GM21723 (cell line): ENCODE measurements at regions not wholly inside any gene's neighbourhood (a gene's known extent, or its start where the extent isn't known, plus 50 kb on each side); places are given as distances from the start of the nearest gene placed in this dataset.
"Not testable (repeated sequence)": the region's sequence is repeated elsewhere in the genome, so short reads cannot be mapped to it uniquely, and the experiment has no call there.

Experiments used
- ATAC-seq: cut with Tn5 transposase; IDR thresholded peaks from one replicate; pipeline ENCODE4 v1.9.1; 2021; ENCODE audit warnings: mild to moderate bottlenecking, moderate library complexity; ENCODE audit not compliant: unreplicated experiment

DNA sequence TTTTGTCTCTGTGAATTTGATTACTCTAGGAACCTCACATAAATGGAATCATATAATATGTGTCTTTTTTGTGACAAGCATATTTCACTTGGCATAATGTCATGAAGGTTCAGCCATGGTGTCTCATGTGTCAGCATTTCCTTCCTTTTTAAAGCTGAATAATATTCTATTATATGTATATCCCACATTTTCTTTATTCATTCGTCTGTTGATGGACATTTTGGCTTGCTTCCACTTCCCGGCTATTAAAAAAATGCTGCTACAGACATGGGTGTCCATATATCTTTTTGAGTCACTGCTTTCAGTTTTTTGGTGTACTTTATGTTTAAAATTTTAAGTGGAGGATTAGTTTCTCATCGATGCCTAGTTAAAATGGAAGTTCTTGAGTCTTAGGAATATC, 59.8 kb upstream of the C5orf63 start:
- no peak for ATAC-seq

- ATAC-seq = no peak
These were observed 63.6 kb upstream of the C5orf63 start for GRCh38 chr5:127136908-127137307.

DNA sequence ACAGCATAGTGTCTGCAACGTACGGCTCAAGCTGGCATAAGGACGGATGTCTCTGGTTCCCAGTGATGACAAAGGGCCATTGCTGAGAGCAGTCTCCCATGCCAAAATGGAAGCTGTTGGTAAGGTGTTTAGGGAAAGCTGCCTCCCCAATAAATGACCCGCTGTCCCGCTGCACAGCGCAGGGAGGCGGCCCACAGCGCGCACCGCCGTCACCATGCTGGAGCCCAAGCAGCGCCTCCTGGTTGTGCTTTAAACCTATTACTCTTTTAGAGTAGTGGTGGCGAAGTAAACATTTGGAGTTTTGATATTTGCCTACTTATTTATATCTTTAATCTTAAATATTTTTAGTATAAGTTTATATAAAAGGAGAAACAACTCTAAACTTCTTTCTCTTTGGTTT, 70.4 kb upstream of the C5orf63 start:
- no peak for ATAC-seq

GRCh38 chr5:127153031-127153430, 79.7 kb upstream of the C5orf63 start:
- no peak for ATAC-seq

DNA sequence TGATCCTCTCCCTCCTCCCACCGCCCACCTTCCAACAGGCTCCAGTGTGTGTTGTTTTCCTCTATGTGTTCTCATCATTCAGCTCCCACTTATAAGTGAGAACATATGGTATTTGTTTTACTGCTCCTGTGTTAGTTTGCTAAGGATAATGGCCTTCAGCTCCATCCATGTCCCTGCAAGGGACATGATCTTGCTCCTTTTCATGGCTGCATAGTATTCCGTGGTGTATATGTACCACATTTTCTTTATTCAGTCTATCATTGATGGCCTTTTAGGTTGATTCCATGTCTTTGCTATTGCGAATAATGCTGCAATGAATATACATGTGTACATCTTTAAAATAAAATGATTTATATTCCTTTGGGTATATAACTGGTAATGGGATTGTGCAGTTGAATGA, 80.2 kb upstream of the C5orf63 start:
- ATAC-seq = no peak

GRCh38 chr5:127163750-127164149, 90.4 kb upstream of the C5orf63 start:
- ATAC-seq = no peak

DNA sequence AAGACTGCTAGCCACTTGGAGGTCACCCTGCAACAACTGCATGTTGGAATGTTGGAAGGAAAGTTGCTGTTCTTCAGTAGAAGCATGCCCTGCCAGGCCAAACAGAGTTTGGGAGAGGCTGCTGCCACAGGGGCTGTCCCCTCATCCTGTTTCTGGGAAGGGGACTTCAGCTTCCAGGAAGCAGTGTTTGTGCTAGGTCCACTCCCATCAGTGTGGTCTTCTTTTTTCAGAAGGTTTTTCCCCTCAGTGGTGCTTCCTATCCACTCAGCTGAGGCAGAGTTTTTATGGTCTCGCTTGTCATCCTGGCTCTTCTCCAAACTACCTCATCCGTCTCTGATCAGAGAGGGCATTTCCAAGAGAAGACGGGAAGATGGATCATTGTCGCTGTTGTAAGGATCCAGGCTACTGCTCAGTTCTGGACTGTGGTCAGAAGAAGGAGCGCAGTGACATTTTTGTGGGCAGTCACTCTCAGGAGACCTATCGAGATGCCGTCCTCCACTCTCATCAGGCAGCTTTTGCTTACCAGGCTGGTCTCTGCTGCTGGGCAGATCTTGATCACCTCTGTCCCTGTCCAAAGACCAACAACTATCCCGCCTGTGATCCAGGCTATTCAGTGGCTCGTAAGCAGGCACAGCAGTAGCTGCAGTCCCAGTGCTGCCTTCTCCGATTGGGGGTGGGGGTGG, 97.8 kb upstream of the C5orf63 start:
- no peak for ATAC-seq

DNA sequence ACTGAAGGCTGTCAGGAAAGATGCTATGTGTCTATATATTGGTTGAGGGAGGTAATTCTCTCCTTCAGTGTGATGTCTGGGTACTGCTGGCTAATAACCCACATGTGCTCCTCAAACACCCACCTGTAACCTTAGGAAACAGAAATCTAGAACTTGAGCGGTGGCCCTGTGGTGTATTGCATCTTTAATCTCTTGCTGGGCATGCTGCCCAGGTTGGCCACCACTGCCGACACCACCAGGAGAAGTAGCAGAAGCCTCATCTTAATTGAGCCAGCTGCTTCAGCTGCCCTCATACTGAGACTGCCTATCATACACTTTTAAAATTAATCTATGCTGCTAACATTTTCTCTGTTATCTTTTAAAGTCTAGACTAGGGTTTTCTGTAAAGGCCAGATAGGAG, 103.5 kb upstream of the C5orf63 start:
- ATAC-seq = no peak

DNA sequence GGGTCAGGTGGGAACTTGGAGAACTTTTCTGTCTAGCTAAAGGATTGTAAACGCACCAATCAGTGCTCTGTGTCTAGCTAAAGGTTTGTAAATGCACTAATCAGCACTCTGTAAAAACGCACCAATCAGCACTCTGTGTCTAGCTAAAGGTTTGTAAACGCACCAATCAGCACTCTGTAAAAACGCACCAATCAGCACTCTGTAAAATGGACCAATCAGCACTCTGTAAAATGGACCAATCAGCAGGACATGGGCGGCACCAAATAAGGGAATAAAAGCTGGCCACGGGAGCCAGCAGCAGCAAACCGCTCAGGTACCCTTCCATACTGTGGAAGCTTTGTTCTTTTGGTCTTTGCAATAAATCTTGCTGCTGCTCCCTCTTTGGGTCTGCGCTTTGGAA, 108.0 kb upstream of the MEGF10 start:
- ATAC-seq = not testable (repeated sequence)

- no peak for ATAC-seq
These were observed 107.3 kb upstream of the MEGF10 start for GRCh38 chr5:127183332-127183731.

DNA sequence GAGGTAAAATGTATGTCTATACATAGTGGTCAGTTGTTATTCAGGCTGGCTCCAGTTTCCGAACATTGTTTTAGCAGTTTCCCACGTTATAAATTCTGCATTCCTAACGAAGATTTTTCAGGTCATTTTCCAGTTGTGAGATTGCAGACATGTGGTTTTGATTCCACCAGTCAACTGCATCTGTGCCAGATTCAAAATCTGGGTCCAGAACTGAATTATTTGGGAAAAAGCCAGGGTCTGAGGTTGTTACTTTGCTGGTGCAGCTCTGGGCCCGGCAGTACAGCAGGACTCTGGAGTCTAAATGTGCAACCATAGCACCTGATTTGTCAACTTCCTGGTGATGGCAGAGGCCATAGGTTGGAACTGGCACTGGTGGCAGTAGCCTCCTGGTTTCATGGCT, 105.7 kb upstream of the MEGF10 start:
- ATAC-seq = no peak

GRCh38 chr5:127186657-127187056, 103.9 kb upstream of the MEGF10 start:
- ATAC-seq = no peak

- ATAC-seq = no peak
These were observed 102.9 kb upstream of the MEGF10 start for GRCh38 chr5:127187706-127188105.

DNA sequence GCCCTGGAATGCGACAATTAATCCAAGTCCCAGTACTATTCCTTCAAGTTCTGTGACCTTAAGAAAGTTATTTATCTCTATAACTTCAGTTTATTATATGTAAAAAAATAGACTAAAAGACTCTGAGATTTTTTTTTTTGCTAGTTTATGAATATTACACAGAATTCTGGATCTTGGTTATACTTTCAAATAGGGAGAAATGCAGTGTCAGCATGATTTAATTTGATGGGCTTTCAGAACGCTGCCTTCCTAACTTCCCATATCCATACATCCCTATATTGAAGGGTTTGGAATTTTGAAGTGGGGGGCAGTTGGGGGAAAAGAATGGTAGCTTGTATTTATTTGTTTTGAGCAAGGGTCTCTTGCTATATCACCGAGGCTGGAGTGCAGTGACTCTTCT, 98.4 kb upstream of the MEGF10 start:
- no peak for ATAC-seq

- ATAC-seq = no peak
These were observed 97.7 kb upstream of the MEGF10 start for GRCh38 chr5:127192836-127193338.

GRCh38 chr5:127196042-127196441, 94.6 kb upstream of the MEGF10 start:
- ATAC-seq = no peak

DNA sequence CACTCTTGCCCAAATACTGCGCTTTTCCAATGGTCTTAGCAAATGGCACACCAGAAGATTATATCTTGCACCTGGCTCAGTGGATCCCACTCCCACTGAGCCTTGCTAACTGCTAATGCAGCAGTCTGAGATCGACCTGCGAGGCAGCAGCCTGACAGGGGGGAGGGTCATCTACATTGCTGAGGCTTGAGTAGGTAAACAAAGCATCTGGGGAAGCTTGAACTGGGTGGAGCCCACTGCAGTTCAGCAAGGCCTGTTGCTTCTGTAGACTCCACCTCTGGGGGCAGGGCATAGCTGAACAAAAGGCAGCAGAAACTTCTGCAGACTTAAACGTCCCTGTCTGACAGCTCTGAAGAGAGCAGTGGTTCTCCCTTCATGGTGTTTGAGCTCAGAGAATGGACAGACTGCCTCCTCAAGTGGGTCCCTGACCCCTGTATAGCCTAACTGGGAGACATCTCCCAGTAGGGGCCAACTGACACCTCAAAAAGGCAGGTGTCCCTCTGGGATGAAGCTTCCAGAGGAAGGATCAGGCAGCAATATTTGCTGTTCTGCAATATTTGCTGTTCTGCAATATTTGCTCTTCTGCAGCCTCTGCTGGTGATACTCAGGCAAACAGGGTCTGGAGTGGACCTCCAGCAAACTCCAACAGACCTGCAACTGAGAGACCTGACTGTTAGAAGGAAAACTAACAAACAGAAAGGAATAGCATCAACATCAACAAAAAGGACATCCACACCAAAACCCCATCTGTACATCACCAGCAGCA, 93.0 kb upstream of the MEGF10 start:
- not testable (repeated sequence) for ATAC-seq

- not testable (repeated sequence) for ATAC-seq
These were observed 87.9 kb upstream of the MEGF10 start for GRCh38 chr5:127202738-127203137.

GRCh38 chr5:127203818-127204217, 86.8 kb upstream of the MEGF10 start:
- no peak for ATAC-seq

DNA sequence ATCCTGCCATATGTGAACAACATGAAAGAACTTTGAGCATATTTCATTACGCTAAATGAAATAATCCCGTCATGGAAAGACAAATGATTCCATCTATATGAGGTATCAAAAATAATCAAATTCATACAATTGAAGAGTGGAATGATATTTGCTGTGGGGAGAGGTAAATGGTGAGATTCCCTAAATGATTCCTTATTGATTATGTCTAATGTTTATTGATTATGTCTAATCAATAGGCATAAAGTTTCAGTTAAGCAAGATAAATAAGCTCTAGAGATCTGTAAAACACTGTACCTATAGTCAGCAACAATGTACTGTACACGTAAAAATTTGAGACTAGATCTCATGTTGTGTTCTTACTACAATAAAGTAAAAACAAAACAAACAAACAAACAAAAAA, 85.4 kb upstream of the MEGF10 start:
- no peak for ATAC-seq

DNA sequence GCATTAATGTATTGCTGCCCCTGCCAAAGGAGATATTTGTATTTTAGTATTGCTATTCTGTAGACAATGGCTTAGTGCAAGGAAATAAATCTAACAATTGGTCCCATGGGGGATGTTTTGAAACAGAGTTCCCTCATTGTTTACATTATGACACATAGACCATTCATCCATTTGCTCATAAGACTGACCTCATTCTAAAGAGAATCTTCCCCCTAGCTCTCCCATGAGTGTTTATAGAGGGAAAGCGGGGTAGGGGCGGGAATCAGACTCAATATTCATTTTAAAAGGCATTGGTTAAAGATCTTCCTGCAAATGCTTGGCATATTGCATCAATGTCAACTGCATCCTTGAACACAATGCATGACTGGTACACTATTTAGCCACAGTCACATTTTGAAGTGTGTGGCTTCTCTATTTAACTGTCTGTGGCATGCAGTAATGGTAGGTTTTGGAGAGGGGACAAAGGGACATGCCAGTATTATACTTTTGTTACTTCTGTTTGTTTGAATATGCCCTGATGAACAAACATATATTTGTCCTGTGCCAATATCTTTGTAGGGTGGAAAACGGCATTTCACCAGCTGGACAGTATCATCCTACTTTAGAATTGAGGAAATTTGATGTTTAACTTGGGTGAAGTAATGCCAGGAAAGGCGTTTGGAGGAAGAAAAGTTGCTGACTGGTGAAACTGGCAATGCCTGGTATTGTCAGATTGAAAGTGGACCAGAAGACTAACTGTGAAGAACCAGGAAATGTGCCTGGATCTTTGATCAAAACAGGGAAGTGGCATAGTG, 84.1 kb upstream of the MEGF10 start:
- ATAC-seq = no peak

DNA sequence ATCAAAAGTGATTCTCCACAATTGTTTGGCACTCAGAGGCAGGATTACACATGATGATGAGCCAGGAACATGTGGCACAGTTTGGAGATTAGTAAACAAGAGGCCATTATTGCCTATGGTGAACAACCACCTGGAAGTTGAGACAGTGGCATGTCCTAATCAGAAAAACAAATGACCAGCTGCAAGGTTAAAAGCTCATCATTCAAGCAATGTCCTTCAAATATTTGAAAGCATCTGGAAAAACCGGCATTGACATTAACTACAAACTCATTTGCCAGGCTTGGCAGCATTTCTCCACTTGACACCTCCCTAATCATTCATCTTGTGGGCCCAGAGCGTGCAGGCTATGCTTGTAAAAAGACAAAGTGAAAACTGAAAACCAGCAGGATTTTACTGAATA, 80.6 kb upstream of the MEGF10 start:
- no peak for ATAC-seq
